ENCODE measurements at regions not wholly inside any gene's neighbourhood (a gene's known extent, or its start where the extent isn't known, plus 50 kb on each side); places are given as distances from the start of the nearest gene placed in this dataset.
"Not testable (repeated sequence)": the region's sequence is repeated elsewhere in the genome, so short reads cannot be mapped to it uniquely, and the experiment has no call there.

DNA sequence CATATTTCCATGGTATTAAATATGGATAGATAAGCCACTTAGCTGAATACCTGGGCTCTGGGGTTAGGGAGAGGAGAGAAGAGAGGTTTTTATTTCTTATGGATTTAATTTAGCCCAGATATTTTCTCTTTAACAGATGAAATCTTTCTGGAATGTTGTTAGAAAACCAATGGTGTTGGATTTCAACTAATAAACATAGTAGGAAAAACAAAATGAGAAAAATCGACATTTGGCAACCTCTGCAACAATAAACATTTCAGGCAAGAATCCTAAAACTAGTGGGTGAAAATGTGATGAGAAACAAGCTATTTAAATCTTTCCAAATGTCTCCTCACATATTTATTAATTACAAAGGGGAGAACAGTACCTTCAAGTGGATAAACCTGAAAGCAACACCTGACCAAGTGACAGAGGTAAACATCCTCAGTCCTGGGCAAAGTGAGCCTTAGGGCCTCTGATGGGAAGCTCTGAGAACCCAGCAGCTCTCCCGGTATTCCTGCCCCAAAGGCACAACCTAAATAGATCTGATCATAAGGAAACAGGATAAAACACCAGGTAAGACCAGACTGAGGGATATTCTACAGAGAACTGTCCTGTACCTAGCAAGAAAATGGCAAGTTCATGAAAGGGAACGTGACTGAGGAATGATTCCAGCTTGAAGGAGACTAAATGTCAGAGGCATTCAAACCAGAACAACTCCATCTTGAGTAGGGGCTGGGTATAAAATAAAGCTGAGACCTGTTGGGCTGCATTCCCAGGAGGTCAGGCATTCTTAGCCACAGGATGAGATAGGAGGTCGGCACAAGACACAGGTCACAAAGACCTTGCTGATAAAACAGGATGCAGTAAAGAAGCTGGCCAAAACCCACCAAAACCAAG is 163.7 kb downstream of the ESM1 start:
- no peak for DNase-seq (ENCODE audit: low read depth)

- DNase-seq (ENCODE audit: low read depth): no peak
These were observed 164.9 kb downstream of the ESM1 start for GRCh38 chr5:54820346-54821134.

DNA sequence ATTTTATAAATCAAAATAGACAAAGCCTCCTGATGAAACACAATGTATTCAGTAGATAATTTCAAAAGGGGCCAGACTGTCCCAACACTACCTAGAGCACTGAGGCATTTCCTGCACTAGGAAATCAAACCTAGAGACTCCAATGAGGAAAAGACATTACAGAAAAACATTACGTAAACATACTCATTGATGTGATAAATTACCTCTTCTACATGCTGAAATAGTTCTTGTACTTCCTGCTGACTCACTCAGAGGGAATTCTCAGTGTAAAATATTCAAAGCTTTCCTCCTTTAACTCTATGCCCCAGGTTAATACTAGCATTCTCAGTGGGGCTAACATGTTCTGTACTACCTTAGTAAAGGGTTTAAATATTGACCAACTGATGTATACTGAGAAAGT is 178.0 kb downstream of the ESM1 start:
- DNase-seq (ENCODE audit: low read depth): no peak

DNA sequence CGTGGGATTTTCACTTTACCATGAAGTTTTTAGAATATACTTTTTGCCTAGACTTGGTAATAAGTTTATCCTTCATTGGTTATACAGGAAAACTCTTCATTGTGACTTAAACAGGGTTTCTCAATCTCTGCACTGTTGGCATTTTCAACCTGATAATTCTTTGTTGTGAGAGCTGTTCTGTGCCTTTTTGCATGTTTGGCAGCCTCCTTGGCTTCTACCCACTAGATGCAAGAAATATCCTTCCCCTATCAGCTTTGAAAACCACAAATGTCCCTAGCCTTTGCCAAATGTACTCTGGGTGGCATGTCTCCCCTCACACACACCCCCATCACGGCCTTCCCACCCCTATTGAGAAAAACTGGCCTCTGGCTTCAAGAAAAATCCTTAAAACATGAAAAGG is 180.9 kb downstream of the ESM1 start:
- no peak for DNase-seq (ENCODE audit: low read depth)

DNA sequence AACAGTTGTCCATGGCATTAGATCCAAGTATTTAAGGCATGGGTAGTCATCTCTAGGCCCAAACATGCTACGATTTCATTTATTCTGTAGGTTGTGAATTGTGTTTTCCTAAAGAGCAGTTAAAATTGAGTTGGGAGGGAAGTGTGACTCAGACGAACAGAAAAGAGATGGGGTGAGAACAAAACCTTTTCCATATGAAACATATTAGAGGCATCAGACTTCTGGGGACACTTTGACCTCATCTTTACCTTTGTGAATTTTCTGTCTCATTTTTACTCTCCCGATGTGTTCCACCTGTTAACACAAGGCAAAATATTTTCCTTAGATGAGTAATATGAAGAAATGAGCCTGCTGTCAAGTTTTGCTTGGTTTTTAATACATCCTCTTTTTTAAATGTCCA is 181.3 kb downstream of the ESM1 start:
- DNase-seq (ENCODE audit: low read depth): no peak

DNA sequence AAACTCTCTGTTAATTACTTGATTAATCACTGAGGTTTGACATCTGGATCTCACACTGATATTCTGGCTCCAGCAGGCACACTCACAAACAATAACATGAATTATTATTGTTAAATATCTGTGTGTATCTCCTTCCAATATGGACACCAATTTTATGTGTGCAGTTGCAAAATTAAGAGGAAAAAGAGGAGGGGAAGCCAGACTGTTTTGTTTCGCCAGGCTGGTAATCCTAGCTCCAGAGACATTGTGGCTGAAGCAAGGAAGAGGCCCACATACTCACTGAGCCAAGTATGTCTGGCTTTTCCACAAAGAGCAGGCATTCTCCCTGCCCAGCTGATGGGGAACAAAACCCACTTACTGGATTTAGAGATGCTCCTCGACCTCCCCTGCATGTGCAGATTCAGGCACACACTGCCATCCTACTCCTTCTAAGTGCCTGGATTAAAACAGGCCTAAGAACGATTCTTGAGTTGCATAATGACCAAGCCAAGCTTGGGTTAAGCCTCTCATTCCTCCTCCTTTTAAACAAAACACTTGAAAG is 181.9 kb downstream of the ESM1 start:
- no peak for DNase-seq (ENCODE audit: low read depth)

- no peak for DNase-seq (ENCODE audit: low read depth)
These were observed 185.7 kb downstream of the ESM1 start for GRCh38 chr5:54799645-54800044.

DNA sequence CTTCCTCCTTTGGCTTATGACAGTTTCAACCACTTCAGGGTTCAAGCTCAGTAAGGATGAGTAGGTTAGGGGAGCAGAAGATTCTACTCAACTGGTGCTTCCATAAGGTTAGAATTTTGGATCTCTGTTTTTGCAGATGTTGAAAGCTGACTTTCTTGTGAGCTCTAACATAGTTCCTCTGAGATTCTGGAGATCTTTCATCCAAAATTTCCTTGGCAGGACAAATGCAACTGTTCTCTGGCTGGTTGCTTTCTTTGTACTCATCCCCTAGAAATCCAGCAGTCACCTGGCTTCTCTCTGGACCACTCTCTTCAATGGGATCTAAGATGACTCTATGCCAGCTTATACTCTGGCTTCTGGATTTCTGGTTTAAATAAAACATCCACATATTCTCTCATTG is 189.6 kb downstream of the ESM1 start:
- no peak for DNase-seq (ENCODE audit: low read depth)

DNA sequence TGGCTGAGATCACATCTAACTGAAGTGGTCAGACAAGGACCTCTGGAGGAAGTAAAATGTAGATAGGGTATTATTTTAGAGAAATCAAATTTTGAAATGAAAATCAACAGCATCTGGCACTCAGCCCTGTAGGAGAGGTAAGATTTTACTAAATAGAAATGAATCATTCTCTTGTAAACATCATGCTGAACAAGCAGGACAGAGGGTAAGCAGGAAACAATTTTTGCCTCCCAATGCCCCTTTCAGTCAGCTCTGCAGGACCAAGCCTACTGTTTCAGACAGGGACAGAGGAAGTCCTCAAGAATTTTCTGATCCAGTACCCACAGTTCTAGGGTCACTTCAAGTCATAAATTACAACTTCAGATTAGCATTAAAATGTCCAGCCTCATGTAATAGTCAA is 190.1 kb downstream of the ESM1 start:
- DNase-seq (ENCODE audit: low read depth): no peak

- no peak for DNase-seq (ENCODE audit: low read depth)
These were observed 191.0 kb downstream of the ESM1 start for GRCh38 chr5:54794135-54794975.

DNA sequence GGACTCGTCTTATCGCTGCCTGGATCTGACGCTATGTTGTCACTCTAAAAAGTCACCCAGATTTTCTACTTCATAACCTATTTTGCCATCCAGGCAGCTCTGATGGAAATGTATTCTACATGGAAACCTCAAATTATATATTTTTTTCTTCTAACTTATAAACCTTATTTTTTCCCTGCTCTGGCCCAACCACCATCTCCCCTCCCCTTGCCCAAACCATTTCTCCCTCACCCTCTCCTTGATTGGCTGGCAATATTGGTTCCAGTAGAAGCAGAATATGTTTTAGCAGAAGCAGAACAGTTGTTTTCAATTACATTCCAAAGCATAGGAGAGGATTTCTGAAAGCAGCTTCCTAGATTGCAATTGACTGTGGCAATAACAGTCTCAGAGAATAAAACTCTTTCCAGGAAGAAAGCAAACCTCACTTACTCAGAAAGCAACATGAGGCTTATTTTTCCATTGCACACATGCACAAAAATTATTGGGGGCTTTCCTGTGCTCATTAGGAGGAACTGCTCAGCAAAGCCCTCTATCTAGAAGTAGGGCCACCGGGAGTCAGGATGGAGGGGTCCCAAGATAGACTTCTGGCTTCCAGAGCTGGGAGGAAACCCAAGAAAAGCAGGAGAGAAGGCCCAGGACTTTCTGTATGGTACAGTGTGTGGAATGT is 191.8 kb downstream of the ESM1 start:
- no peak for DNase-seq (ENCODE audit: low read depth)

DNA sequence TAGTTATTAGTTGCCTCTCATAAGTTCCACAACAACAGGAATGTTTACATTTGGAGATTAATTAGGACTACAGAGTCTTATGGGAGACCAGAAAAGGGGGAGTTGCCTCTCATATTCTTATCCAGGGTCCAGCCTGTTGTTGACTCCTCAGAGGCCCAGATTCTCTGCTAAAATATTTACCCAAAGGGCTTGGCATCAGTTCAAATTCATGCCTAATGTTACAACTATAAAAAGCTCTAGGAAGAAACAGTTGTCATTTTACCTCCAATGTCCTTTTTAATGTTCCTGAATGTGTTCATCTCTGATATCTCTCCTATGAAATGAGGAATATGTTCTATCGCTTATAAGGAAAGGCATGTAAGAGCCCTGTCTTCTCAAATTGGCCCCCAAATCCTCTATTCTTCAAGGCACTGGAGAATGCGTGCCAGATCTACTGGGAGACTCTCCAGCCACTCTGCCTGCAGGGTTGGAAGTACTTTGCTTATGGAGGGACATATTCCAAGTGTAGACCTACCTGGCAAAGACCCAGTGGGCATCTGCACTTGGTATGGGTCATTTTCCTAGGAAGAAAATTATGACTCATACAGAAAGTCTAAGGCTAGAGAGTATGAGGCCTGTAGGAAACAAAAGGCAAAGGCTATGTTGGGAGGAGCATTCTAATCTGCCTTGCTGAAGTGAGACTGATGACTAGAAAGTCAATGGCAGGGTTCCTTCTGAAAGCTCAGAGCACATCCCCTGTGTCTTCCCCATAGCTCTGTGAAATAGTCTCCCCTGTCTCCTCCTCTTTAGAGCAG is 192.6 kb downstream of the ESM1 start:
- DNase-seq (ENCODE audit: low read depth): no peak

GRCh38 chr5:54787910-54788309 is 197.5 kb downstream of the ESM1 start:
- not testable (repeated sequence) for DNase-seq (ENCODE audit: low read depth)

- no peak for DNase-seq (ENCODE audit: low read depth)
These were observed 199.4 kb downstream of the ESM1 start for GRCh38 chr5:54785729-54786591.

DNA sequence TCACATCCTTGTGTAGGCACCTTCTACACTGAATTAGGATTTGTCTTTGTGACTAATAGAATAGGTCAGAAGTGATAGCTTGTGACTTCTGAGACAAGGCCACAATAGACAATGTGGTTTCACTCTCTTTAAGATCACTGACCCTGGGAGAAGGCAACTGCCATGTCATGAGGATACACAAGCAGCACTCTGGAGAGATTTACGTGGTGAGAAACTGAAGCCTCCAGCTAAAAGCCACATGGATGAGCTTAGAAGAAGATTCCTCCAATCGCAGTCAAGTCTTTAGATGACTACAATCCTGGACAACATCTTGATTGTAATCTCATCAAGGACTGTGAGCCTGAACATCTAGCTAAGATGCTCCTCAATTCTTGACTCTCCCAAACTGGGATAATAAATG is 206.6 kb downstream of the ESM1 start:
- DNase-seq (ENCODE audit: low read depth): no peak

GRCh38 chr5:54775645-54776044 is 209.7 kb downstream of the ESM1 start:
- no peak for DNase-seq (ENCODE audit: low read depth)

DNA sequence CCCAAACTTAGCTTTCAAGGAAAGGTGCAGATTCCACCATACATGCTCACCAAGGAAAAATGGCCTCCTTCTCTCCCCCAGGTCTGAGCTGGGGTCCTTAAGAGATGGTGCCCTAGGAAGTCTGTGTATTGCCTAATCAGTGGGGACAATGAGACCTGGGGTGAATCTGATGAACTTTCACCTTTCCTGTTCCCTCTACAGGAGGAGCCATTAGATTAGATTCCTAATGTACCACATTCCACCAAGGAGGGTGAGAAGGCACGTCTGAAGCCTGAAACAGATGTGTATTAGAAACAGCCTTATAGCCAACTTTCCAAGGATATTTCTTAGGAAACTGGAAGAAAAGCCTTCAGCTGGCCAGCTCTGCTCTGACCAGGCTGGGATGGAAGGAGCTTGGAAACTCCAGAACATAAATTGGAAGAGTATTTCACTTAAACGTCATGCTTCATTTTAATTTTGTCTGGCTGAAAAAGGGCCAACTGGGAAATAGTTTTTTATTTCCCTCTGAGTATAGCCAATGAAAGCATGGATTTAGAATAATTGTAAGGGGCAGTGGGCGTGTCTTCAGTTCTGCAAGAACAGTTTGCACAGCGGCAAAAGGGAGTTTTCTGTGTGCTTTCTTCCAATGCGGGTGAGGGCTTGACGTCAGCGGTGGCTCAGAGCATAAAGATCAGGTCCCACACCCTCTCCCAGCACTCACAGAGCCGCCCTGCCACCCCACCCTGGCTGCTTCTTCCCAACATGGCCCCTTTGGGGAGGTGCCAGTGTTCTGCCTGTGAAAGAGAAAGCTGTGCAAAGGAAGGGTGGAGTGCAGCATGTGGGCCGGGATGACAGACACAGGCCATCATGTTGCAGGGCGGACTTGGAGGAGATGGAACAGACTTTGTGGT is 210.9 kb downstream of the ESM1 start:
- no peak for DNase-seq (ENCODE audit: low read depth)

- DNase-seq (ENCODE audit: low read depth): no peak
These were observed 212.7 kb downstream of the ESM1 start for GRCh38 chr5:54772684-54773083.

DNA sequence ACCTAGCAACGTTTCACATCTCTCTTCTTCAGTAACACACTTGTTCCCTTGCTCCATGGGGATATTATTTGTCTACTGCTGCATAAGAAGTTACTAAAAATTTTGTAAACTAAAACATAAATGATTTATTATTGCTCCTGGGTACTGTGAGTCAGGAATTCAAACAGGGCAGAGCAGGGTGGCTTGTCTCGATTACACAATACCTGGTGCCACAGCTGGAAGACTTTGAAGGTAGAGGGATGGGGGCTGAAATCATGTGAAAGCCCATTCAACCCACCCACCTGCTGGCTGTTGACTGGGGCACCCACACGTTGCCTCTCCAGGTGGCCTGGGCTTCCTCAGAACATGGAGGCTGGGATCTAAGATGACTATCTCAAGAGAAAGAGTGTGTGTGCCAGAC is 213.2 kb downstream of the ESM1 start:
- DNase-seq (ENCODE audit: low read depth): no peak

All from stimulated activated CD4-positive, alpha-beta T cell treated with anti-CD3 and anti-CD28 coated beads, Interleukin-2, amount 100 ng/mL, for 4 hours (primary cell).